CD14-positive monocyte (primary cell): ENCODE measurements at regions not wholly inside any gene's neighbourhood (a gene's known extent, or its start where the extent isn't known, plus 50 kb on each side); places are given as distances from the start of the nearest gene placed in this dataset.

Experiments
- DNase-seq, 3 donors: peaks; one replicate each; pipeline ENCODE4 v3.0.0-alpha.2; 2011 to 2022
- H2AFZ ChIP-seq: 2 replicates; pipeline ENCODE4 v1.6.0; 2012; ENCODE audit warnings: mild to moderate bottlenecking, low read depth, low read length, inconsistent platforms; ENCODE audit not compliant: insufficient read depth, poor library complexity, severe bottlenecking
- H3K27ac ChIP-seq, 2 donors: 1 replicate in 1 of 2; 2 replicates in 1 of 2; pipeline ENCODE4 v1.5.1; 2012 to 2013; ENCODE audit warnings: low read length in 2 of 2, control low read depth in 1 of 2, inconsistent platforms in 1 of 2, low read depth in 1 of 2, mild to moderate bottlenecking in 1 of 2
- H3K27me3 ChIP-seq, 2 donors: one replicate each; pipeline versions ENCODE4 v1.6.0 to v1.6.1; 2011 to 2013; ENCODE audit warnings: low read length in 2 of 2; ENCODE audit not compliant: control insufficient read depth in 2 of 2, insufficient read depth in 2 of 2
- H3K36me3 ChIP-seq, 2 donors: replicated peaks in 1 of 2; 1 replicate in 1 of 2; 2 replicates in 1 of 2; pipeline versions ENCODE4 v1.5.1 to v1.6.1; 2012 to 2013; ENCODE audit warnings: low read length in 2 of 2, control low read depth in 1 of 2, inconsistent platforms in 1 of 2, mild to moderate bottlenecking in 1 of 2; ENCODE audit not compliant: insufficient read depth in 2 of 2, control insufficient read depth in 1 of 2
- H3K4me1 ChIP-seq, 2 donors: 1 replicate in 1 of 2; 2 replicates in 1 of 2; pipeline versions ENCODE4 v1.5.1 to v1.6.1; 2012 to 2013; ENCODE audit warnings: low read length in 2 of 2, control low read depth in 1 of 2, inconsistent platforms in 1 of 2, mild to moderate bottlenecking in 1 of 2, moderate library complexity in 1 of 2; ENCODE audit not compliant: insufficient read depth in 2 of 2, control insufficient read depth in 1 of 2
- H3K4me2 ChIP-seq: replicated peaks from 2 replicates; pipeline ENCODE3; 2012; ENCODE audit warnings: low read length, moderate library complexity, mild to moderate bottlenecking; ENCODE audit not compliant: poor library complexity, severe bottlenecking; ENCODE audit errors: extremely low read depth
- H3K4me3 ChIP-seq, 3 experiments: fragments of 200-600 bp in 1 of 3; sonication (generic) in 1 of 3; replicated peaks in 1 of 3; 1 replicate in 2 of 3; 2 replicates in 1 of 3; pipeline ENCODE4 v1.5.1; 2011 to 2013; ENCODE audit warnings: low read length in 3 of 3, mild to moderate bottlenecking in 3 of 3, control low read depth in 2 of 3, low read depth in 2 of 3, inconsistent platforms in 1 of 3, moderate library complexity in 1 of 3
- H3K79me2 ChIP-seq: 2 replicates; pipeline ENCODE4 v1.6.0; 2012; ENCODE audit warnings: mild to moderate bottlenecking, control low read depth, inconsistent platforms, low read length, moderate library complexity; ENCODE audit not compliant: insufficient read depth
- H3K9ac ChIP-seq: 2 replicates; pipeline ENCODE4 v1.6.0; 2017; ENCODE audit warnings: low read length, mild to moderate bottlenecking; ENCODE audit not compliant: insufficient read depth, poor library complexity, severe bottlenecking
- H3K9me3 ChIP-seq, 2 donors: replicated peaks in 1 of 2; 1 replicate in 1 of 2; 2 replicates in 1 of 2; pipeline versions ENCODE4 v1.5.1 to v1.6.1; 2012 to 2013; ENCODE audit warnings: low read length in 2 of 2, control low read depth in 1 of 2; ENCODE audit not compliant: control insufficient read depth in 1 of 2, insufficient read depth in 1 of 2
- H4K20me1 ChIP-seq: 2 replicates; pipeline ENCODE4 v1.6.0; 2012; ENCODE audit warnings: mild to moderate bottlenecking, low read length, control low read depth, moderate library complexity; ENCODE audit not compliant: insufficient read depth
- H3K27ac Mint-ChIP-seq, 7 donors: one replicate each; pipeline ENCODE4 v1.8.0; 2020; ENCODE audit warnings: mild to moderate bottlenecking in 7 of 7, mixed read lengths in 7 of 7, moderate library complexity in 6 of 7, inconsistent platforms in 2 of 7
- H3K27me3 Mint-ChIP-seq, 3 donors: one replicate each; pipeline ENCODE4 v1.8.0; 2021 to 2022; ENCODE audit warnings: low read depth in 3 of 3, mild to moderate bottlenecking in 3 of 3, mixed read lengths in 3 of 3, moderate library complexity in 3 of 3, inconsistent platforms in 1 of 3
- H3K36me3 Mint-ChIP-seq, 2 donors: one replicate each; pipeline ENCODE4 v1.8.0; 2020; ENCODE audit warnings: mixed read lengths in 2 of 2, inconsistent platforms in 1 of 2, mild to moderate bottlenecking in 1 of 2
- H3K4me1 Mint-ChIP-seq: one replicate; pipeline ENCODE4 v1.8.0; 2020; ENCODE audit warnings: mild to moderate bottlenecking, mixed read lengths
- H3K4me3 Mint-ChIP-seq, 2 donors: one replicate each; pipeline ENCODE4 v1.8.0; 2020; ENCODE audit warnings: mild to moderate bottlenecking in 2 of 2, mixed read lengths in 2 of 2, moderate library complexity in 1 of 2
- H3K9me3 Mint-ChIP-seq, 7 donors: one replicate each; pipeline ENCODE4 v1.8.0; 2020 to 2022; ENCODE audit warnings: mixed read lengths in 7 of 7, mild to moderate bottlenecking in 6 of 7, moderate library complexity in 6 of 7, inconsistent platforms in 2 of 7
- CTCF ChIP-seq: fragments of 200-600 bp; IDR thresholded peaks from one replicate; pipeline ENCODE4 v1.8.0; 2022; ENCODE audit warnings: antibody characterized with exemption, mild to moderate bottlenecking
- WGBS: methylation state at CpG from one replicate; pipeline ENCODE4 v1.1.5; 2013; ENCODE audit warnings: missing lambda C conversion rate; ENCODE audit not compliant: insufficient coverage; 5-methylcytosine and 5-hydroxymethylcytosine counted together
- intact Hi-C, 2 donors: fragments of 100-400 bp; cut with micrococcal nuclease; formaldehyde crosslinking; loops; one replicate each; pipeline versions ENCODE4 v1.15.0 to v1.15.1; 2023

DNA sequence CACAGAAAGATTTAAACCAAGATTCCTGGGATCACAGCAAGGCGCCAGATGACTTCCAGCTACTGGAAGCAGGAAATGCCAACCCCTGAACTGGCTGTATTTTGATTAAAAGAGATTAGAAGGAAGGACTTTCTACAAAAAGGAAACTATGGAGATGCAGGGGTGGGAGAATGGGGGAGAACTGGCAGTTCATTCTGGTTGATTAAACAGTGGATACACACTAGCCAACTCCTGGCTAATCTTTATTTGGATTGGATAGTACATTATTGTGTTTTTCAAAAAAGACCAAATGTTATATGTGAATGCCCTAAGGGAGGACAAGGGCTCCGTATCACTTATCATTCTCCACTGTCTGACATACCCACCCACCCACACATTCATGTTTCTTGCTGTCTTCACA lies 93.2 kb downstream of the CDO1 start:
- Histone ChIP-seq H4K20me1 (no peaks in the 10 kb centered on the region), H3K9me3 (no peaks in the 10 kb centered on the region), H3K36me3 (no peaks in the 10 kb centered on the region), H3K27ac (no peak overlapping the region), H3K4me1 (no peaks in the 10 kb centered on the region), H3K4me2 (no peak overlapping the region), H3K4me3 (no peak overlapping the region), H3K9ac (no peak overlapping the region), H3K79me2 (no peaks in the 10 kb centered on the region), H3K27me3 (no peaks in the 10 kb centered on the region), H2AFZ (no peak overlapping the region)
- no CpG with 5 or more reads among the region's 2 CpGs for WGBS
- TF ChIP-seq CTCF, result no peak
- H3K27me3 Mint-ChIP-seq, result no peaks in the 10 kb centered on the region
- H3K36me3 Mint-ChIP-seq, result no peaks in the 10 kb centered on the region
- no peaks in the 10 kb centered on the region for H3K4me1 Mint-ChIP-seq
- H3K4me3 Mint-ChIP-seq, result no peak overlapping the region
- intact Hi-C loops, result no loop called here
- DNase-seq, result no peak
- no peak overlapping the region for H3K27ac Mint-ChIP-seq
- H3K9me3 Mint-ChIP-seq, result peaks cover 0 to 12% (median 2%) of the 10 kb centered on the region in 7 donors

GRCh38 chr5:115720888-115721287 lies 95.1 kb upstream of the TMED7 start:
- WGBS, result 88% methylated on average over 1 of the region's 2 CpGs
- Histone ChIP-seq H3K36me3 (no peaks in the 10 kb centered on the region), H3K79me2 (no peaks in the 10 kb centered on the region), H3K9ac (no peak overlapping the region), H3K4me3 (no peak overlapping the region), H3K27me3 (no peaks in the 10 kb centered on the region), H2AFZ (no peak overlapping the region), H3K27ac (no peak overlapping the region), H3K4me2 (no peak overlapping the region), H3K4me1 (no peaks in the 10 kb centered on the region), H4K20me1 (no peaks in the 10 kb centered on the region), H3K9me3 (no peaks in the 10 kb centered on the region)
- no peak for TF ChIP-seq CTCF
- no peak for DNase-seq
- Mint-ChIP-seq H3K4me3 (no peak overlapping the region), H3K27me3 (peaks cover 0 to 2% (median 0%) of the 10 kb centered on the region in 3 donors), H3K4me1 (no peaks in the 10 kb centered on the region), H3K27ac (no peak overlapping the region), H3K9me3 (peaks cover 0 to 11% (median 3%) of the 10 kb centered on the region in 7 donors), H3K36me3 (no peaks in the 10 kb centered on the region)
- intact Hi-C loops, result no loop called here
